Amniotic stem cell (primary cell): ENCODE measurements at regions not wholly inside any gene's neighbourhood (a gene's known extent, or its start where the extent isn't known, plus 50 kb on each side); places are given as distances from the start of the nearest gene placed in this dataset.

Source experiments
- DNase-seq: peaks from one replicate; lab custom pipeline; 2025; lab: John Stamatoyannopoulos, UW

DNA sequence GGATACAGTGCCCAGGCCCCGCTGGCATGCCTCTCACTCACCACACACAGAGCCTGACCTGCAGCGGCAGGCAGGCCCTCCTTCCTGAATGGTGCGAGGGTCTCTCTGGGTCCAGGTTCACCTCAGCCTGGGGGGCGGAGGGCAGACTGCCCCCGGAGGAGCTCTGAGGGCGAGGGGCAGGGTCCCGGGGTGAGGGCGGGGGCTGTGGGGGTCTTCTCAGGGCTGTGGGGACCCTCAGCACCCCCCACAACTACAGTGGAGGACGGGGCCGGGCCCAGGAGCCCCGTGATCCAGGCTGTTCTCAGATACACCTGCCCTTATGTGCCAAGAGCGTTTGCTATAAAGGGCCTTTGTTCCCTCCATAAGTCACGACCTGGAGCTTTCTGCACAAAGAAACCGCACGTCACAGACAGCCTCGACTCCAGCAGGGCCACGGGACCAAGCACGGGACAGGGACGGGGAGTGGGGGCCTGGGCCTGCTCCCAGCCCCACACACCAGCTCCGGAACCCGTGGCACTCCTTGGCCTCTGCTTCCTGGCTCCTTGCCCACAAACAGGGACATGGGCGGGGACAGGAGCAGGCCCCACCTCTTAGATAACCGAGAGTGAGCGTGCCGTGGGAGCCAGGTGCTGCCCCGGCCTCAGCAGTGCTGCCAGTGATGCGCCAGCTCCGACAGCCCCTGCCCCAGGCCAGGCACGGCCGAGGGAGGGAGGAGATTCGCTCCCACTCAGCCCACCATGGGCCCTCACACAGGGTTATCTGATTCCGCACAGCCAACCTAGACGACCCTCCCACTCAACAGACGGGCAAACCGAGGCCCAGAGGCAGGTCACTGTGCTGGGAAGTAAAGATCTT lies 101.9 kb downstream of the RFLNA start:
- no peak for DNase-seq

DNA sequence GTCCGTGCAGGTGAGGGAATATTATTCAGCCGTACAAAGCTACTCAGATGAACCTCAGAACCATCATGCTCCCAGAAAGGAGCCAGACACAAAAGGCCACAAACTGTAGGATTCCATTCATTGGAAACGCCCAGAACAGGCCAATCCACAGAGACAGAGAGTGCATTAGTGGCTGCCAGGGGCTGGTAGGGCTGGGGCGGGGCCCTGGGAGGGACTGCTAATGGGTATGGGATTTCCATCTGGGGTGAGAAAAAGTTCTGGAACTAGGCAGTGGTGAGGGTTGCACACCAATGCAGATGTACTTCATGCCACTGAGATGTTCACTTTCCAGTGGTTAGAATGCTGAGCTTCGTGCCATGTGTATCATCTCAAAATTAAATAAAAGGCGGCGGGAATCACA lies 101.1 kb downstream of the RFLNA start:
- no peak for DNase-seq

DNA sequence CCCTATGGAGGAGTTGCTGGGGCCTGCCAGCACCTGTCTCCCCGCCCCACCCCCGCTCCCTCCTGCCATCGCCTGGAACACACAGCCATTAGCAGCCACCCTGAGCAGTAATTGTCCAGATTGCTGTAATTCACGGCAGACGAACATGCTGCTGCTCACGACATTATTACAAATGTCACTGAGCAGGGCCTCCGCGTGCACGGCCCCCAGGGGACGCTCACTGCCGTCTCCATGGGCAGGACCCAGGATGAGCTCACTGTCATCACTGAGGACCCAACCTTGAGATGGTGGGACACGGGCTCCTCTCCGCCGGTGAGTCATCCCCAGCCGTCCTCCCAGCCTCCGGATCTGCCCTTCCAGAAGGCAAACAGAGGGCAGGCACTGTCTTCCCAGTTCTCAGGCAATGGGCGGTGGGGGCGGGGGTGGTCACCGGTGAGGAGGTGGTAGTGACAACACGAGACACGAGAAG lies 100.4 kb downstream of the RFLNA start:
- no peak for DNase-seq

DNA sequence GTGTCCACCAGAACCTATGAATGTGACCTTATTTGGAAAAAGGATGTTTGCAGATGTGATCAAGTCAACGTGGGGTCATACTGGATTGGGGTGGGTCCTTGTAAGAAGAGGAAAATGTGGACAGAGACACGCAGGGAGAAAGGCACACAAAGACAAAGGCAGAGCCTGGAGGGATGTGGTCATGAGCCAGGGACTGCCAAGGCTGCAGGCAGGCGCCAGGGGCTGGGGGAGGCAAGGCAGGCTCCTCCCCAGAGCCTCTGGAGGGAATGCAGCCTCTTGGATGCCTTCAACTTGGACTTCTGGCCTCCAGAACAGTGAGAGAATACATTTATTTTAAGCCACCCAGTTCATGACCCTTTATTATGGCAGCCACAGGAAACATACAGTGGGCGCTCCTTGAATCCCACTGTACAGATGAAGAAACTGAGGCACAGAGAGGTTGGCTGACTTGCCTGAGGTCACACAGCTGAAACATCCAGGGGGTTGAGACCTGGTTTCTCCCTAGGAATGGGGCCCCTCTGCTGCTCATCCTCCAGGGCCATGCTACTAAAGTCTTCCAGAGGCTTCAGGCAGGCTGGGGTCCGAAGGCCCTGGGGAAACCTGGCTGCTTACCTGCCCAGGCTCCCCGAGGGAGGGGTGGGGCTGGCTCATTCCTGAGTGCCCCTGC lies 99.7 kb downstream of the RFLNA start:
- DNase-seq, result no peak

GRCh38 chr12:124393831-124394230 lies 98.9 kb downstream of the RFLNA start:
- DNase-seq, result no peak

GRCh38 chr12:124393414-124393790 lies 98.5 kb downstream of the RFLNA start:
- DNase-seq, result no peak

GRCh38 chr12:124392667-124393413 lies 97.9 kb downstream of the RFLNA start:
- DNase-seq, result no peak

DNA sequence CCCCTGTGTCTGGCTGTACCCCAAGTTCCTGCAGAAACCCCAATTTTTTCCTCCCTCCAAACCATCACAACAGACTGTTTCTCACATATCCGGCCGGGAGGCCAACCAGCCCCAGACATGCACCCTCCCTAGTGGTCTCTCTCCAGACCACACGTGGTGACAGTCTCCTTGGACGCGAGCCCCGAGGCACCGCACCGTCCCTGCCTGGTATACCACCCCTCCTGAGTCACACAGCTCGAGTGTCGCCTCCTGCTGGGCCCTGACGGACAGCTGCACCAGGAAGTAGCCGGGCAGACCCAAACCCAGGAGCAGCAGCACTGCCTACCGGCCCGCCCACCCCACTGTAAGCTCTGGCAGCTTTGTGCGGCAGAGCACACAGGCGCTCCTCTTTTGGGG lies 97.4 kb downstream of the RFLNA start:
- DNase-seq, result no peak

GRCh38 chr12:124391340-124392261 lies 96.7 kb downstream of the RFLNA start:
- peak; percentile 30 for DNase-seq

- DNase-seq, result peak; percentile 53
Measured at GRCh38 chr12:124390442-124391097, 95.7 kb downstream of the RFLNA start.

GRCh38 chr12:124389725-124390441 lies 95.0 kb downstream of the RFLNA start:
- DNase-seq, result no peak

GRCh38 chr12:124389138-124389724 lies 94.3 kb downstream of the RFLNA start:
- DNase-seq, result no peak

GRCh38 chr12:124388679-124389137 lies 93.8 kb downstream of the RFLNA start:
- peak; percentile 59 for DNase-seq

GRCh38 chr12:124388038-124388671 lies 93.3 kb downstream of the RFLNA start:
- DNase-seq, result no peak

GRCh38 chr12:124387528-124387911 lies 92.6 kb downstream of the RFLNA start:
- no peak for DNase-seq

DNA sequence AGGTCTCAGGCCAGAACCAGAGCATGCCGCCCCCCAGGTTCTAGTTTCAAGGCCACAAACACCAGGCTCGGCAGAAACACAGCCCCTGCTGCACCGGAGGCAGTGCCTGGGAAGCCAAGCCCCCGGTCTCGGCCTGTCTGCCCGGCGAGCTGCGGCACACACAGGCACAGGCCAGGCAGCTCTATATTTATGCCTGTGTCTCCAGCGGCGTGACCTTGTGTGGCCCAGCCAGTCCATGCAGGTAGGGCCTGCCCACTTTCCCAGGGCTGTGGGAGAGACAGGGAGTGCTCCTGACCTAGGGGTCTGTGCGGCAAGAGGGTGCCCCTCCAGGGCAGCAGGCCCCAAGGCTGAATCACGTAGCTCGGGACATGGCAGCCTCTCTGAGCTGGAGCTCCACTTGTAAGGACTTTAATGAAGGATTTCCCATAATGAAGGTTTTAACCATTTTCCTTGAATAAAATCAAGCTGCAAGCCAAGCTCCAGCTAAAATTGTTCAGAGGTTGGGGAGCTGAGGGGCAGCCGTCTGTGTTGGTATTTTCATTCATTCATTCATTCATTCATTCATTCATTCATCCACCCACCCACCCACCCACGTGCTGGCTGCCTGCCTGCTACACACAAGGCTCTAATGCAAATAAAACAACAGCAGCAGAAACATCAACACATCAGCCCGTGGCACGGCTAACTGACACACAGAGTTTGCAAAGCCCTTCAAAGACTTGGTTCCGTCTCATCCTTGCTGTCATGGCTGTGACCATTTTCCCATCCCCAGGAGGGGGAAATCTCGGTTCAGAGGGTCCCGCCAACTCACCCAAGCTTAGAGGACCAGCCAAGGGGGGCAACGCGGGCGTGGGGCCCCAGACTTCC lies 92.0 kb downstream of the RFLNA start:
- DNase-seq, result no peak

DNA sequence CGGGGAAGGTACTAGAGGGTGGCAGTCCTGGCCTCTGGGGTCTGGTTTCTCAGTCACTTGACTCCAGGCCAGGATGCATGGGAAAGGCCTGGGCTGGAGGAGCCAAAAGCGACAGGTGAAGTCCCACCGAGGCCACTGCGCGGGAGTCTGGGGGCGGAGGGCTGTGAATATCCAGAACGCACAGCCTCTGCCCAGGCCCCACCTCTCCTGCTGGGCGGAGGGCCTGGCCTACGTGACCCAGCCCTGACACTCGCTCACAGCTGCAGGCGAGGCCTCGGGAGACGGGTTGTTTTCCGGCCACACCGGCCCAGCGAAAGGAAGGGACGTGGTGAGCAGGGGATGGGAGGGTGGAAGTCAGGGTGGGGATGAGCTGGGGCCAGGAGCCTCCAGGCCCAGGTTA lies 91.2 kb downstream of the RFLNA start:
- no peak for DNase-seq

DNA sequence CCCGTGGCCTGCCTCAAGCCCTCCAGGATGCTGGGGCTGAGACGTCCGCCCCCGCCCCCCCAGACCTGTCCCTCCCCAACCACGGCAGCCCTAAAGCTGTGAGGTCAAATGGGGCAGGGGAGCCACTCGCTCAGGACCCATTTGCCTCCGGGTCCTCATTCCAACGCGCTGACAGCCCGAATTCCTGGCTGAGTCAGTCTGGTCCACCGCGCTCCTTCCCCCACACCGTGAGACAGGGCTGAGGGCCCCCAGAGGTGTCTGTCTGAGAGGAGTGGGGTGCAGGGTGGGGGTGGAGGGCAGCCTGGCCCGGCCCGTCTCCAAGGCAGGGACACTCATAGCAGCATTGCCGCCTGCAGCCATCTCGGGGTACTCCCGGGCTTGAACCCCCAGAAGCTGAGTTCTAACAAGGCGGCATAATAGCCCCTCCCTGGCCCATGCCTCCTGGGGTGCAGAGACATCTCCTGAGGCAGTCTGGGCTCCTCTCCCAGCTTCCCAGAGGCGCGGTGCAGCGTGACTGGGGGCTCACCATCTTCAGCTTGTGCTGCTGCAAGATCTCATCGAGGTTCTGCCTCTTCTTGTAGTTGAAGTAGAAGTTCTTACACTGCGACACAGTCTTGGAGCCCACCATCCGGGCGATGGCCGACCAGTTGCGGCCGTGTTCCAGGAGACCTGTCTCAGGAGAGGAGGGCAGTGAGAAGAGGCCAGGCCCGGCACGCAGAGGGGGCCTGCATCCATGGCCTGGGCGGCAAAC lies 90.5 kb downstream of the RFLNA start:
- DNase-seq, result peak; percentile 40
